ENCODE measurements at regions not wholly inside any gene's neighbourhood (a gene's known extent, or its start where the extent isn't known, plus 50 kb on each side); places are given as distances from the start of the nearest gene placed in this dataset.

DNA sequence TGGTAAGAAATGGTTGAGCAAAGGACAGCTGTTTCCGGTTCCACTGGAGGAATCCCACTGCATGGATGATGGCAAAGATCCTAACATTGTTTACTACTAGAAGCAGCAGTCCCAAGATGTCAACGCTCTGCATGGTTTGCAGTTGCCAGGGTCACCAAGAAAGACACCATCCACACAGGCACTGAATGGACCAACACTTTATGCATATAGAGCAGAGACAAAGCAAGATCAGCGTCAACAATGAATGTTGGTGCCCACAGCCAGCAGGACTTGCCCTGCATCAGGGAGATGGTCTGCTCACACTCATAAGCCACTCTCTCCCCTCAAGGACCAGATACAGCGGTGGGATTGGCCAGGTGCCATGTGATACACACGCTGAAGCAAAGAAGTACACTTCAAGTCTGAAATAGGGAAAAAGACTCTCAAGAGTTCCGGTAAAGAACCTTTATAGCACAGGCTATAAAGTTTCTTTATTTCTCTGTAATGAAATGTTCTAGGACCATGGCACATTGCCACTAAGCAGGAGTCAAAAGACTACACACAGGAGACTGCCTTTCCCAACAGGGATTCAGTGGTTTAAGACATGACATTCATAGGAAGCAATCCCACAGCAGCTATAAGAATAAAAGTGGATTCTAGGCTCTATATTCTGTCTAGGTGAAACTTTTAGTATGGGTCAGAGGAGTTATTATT, 133.2 kb upstream of the EPHA4 start:
- Histone ChIP-seq H4K20me1 (ENCODE audit: low read depth, low read length) (no peaks in the 10 kb centered on the region), H3K9me2 (replicated peaks; ENCODE audit: insufficient read depth, low read length) (no peaks in the 10 kb centered on the region), H3K4me3 (ENCODE audit: insufficient read depth, low read length, poor library complexity, severe bottlenecking) (no peak overlapping the region), H3K9ac (ENCODE audit: low read length) (no peak overlapping the region), H3K4me2 (ENCODE audit: low read depth, low read length, poor library complexity, severe bottlenecking) (no peak overlapping the region), H2AFZ (ENCODE audit: low read depth, low read length, severe bottlenecking) (no peak overlapping the region), H3K27me3 (ENCODE audit: low read length) (no peaks in the 10 kb centered on the region), H3K27ac (ENCODE audit: low read depth, low read length) (no peak overlapping the region), H3K36me3 (ENCODE audit: low read length) (no peaks in the 10 kb centered on the region), H3F3A (ENCODE audit: insufficient read depth) (no peaks in the 10 kb centered on the region), H3K79me2 (ENCODE audit: insufficient read depth, low read length) (no peaks in the 10 kb centered on the region), H3K9me3 (ENCODE audit: insufficient read depth, low read length) (no peaks in the 10 kb centered on the region)
- TF ChIP-seq, protein P1, sequence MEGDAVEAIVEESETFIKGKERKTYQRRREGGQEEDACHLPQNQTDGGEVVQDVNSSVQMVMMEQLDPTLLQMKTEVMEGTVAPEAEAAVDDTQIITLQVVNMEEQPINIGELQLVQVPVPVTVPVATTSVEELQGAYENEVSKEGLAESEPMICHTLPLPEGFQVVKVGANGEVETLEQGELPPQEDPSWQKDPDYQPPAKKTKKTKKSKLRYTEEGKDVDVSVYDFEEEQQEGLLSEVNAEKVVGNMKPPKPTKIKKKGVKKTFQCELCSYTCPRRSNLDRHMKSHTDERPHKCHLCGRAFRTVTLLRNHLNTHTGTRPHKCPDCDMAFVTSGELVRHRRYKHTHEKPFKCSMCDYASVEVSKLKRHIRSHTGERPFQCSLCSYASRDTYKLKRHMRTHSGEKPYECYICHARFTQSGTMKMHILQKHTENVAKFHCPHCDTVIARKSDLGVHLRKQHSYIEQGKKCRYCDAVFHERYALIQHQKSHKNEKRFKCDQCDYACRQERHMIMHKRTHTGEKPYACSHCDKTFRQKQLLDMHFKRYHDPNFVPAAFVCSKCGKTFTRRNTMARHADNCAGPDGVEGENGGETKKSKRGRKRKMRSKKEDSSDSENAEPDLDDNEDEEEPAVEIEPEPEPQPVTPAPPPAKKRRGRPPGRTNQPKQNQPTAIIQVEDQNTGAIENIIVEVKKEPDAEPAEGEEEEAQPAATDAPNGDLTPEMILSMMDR (IDR thresholded peaks at IDR 0.05; ENCODE audit: insufficient read depth, low read length, poor library complexity, severe bottlenecking) = no peak
- TF ChIP-seq EZH2phosphoT487 (conservative IDR thresholded peaks at IDR 0.05; ENCODE audit: low read length) = no peak

- H4K20me1 ChIP-seq (ENCODE audit: low read depth, low read length) = no peaks in the 10 kb centered on the region
- H3K27ac ChIP-seq (ENCODE audit: low read depth, low read length) = no peak overlapping the region
- no peaks in the 10 kb centered on the region for H3K79me2 ChIP-seq (ENCODE audit: insufficient read depth, low read length)
- H3K36me3 ChIP-seq (ENCODE audit: low read length) = no peaks in the 10 kb centered on the region
- no peaks in the 10 kb centered on the region for H3K9me2 ChIP-seq (replicated peaks; ENCODE audit: insufficient read depth, low read length)
- no peaks in the 10 kb centered on the region for H3F3A ChIP-seq (ENCODE audit: insufficient read depth)
- no peak overlapping the region for H3K9ac ChIP-seq (ENCODE audit: low read length)
- no peak overlapping the region for H2AFZ ChIP-seq (ENCODE audit: low read depth, low read length, severe bottlenecking)
- H3K9me3 ChIP-seq (ENCODE audit: insufficient read depth, low read length) = no peaks in the 10 kb centered on the region
- H3K4me2 ChIP-seq (ENCODE audit: low read depth, low read length, poor library complexity, severe bottlenecking) = no peak overlapping the region
- no peaks in the 10 kb centered on the region for H3K27me3 ChIP-seq (ENCODE audit: low read length)
- TF ChIP-seq, protein P1 (IDR thresholded peaks at IDR 0.05; ENCODE audit: insufficient read depth, low read length, poor library complexity, severe bottlenecking) = no peak
- TF ChIP-seq EZH2phosphoT487 (conservative IDR thresholded peaks at IDR 0.05; ENCODE audit: low read length) = no peak
- no peak overlapping the region for H3K4me3 ChIP-seq (ENCODE audit: insufficient read depth, low read length, poor library complexity, severe bottlenecking)
Measured at GRCh38 chr2:221704442-221704841, 132.3 kb upstream of the EPHA4 start.

GRCh38 chr2:221693365-221693764, 121.3 kb upstream of the EPHA4 start:
- no peaks in the 10 kb centered on the region for H3F3A ChIP-seq (ENCODE audit: insufficient read depth)
- no peaks in the 10 kb centered on the region for H3K9me3 ChIP-seq (ENCODE audit: insufficient read depth, low read length)
- H3K4me3 ChIP-seq (ENCODE audit: insufficient read depth, low read length, poor library complexity, severe bottlenecking) = no peak overlapping the region
- H3K27me3 ChIP-seq (ENCODE audit: low read length) = no peaks in the 10 kb centered on the region
- H2AFZ ChIP-seq (ENCODE audit: low read depth, low read length, severe bottlenecking) = no peak overlapping the region
- TF ChIP-seq, protein P1 (IDR thresholded peaks at IDR 0.05; ENCODE audit: insufficient read depth, low read length, poor library complexity, severe bottlenecking) = no peak
- TF ChIP-seq EZH2phosphoT487 (conservative IDR thresholded peaks at IDR 0.05; ENCODE audit: low read length) = no peak
- H3K79me2 ChIP-seq (ENCODE audit: insufficient read depth, low read length) = no peaks in the 10 kb centered on the region
- H3K9ac ChIP-seq (ENCODE audit: low read length) = no peak overlapping the region
- no peaks in the 10 kb centered on the region for H3K9me2 ChIP-seq (replicated peaks; ENCODE audit: insufficient read depth, low read length)
- H3K27ac ChIP-seq (ENCODE audit: low read depth, low read length) = no peak overlapping the region
- no peaks in the 10 kb centered on the region for H4K20me1 ChIP-seq (ENCODE audit: low read depth, low read length)
- H3K4me2 ChIP-seq (ENCODE audit: low read depth, low read length, poor library complexity, severe bottlenecking) = no peak overlapping the region
- no peaks in the 10 kb centered on the region for H3K36me3 ChIP-seq (ENCODE audit: low read length)
